ENCODE measurements at regions not wholly inside any gene's neighbourhood (a gene's known extent, or its start where the extent isn't known, plus 50 kb on each side); places are given as distances from the start of the nearest gene placed in this dataset.
"Not testable (repeated sequence)": the region's sequence is repeated elsewhere in the genome, so short reads cannot be mapped to it uniquely, and the experiment has no call there.

DNA sequence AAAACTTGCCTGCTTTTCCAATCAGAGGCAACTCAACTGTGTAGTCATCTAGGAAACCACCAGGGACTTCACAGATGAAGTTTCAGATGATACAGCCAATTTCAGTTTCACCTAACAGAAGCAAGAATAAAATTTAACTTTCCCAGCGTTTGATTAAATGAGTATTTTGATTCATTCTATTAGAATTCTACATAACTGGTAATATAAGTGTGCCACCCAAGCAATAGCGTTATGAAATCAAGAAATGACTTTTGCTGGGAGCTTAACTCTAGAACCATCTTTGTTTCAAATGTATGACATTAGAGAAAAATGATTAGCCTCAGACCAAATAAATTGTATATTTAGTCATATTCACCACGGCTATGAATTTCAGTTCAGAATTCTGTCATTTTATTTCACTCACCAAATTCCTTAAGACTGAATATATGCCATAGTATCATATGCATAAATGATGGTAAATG is 239.3 kb downstream of the NRIP1 start:
- no peak for DNase-seq

DNA sequence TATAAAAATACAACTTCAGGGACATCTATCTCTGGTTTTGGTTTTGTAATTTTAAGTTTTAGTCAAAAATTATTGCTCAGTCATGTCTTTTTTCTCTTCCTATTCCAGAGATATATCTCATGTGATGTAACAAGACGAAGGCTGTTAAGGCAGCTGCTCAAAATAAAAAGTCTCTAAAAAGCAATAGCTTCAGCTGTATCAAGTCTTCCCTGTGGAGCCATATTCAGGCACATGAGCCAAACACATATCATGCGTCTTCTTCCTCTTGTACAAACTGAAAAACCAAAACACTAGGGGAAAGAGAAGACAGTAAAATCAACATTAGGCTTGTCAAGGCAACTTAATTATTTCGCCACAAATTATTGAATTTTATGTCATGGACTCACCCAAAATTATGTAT is 240.7 kb downstream of the NRIP1 start:
- no peak for DNase-seq

DNA sequence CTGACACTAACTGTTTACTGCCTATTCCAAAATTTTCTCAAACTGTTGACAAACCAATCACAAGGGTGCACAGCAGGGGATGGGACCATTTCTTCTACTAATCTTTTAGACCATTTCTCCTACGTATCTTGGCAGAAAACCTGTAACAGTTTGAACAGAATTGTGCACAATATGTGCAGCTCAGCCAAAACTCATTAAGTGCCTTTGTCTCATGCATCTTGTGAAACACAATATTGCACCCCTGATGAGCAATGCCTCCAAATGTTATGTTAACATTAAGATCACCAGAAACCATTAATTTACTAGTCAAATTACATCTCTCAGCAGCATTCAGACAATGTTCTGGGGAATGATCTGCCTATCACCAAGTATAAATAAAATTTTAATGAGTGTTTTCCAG is 247.5 kb downstream of the NRIP1 start:
- DNase-seq = no peak

GRCh38 chr21:14814991-14815390 is 249.8 kb downstream of the NRIP1 start:
- no peak for DNase-seq

- no peak for DNase-seq
These were observed 250.5 kb downstream of the NRIP1 start for GRCh38 chr21:14814282-14814681.

GRCh38 chr21:14804170-14804569 is 258.1 kb upstream of the SAMSN1 start:
- not testable (repeated sequence) for DNase-seq

- no peak for DNase-seq
These were observed 251.4 kb upstream of the SAMSN1 start for GRCh38 chr21:14797543-14797942.

GRCh38 chr21:14787312-14787711 is 241.2 kb upstream of the SAMSN1 start:
- no peak for DNase-seq

- no peak for DNase-seq
These were observed 239.6 kb upstream of the SAMSN1 start for GRCh38 chr21:14785679-14786078.

GRCh38 chr21:14773777-14774345 is 227.7 kb upstream of the SAMSN1 start:
- no peak for DNase-seq

GRCh38 chr21:14771593-14771992 is 225.5 kb upstream of the SAMSN1 start:
- DNase-seq = peak; percentile 9

DNA sequence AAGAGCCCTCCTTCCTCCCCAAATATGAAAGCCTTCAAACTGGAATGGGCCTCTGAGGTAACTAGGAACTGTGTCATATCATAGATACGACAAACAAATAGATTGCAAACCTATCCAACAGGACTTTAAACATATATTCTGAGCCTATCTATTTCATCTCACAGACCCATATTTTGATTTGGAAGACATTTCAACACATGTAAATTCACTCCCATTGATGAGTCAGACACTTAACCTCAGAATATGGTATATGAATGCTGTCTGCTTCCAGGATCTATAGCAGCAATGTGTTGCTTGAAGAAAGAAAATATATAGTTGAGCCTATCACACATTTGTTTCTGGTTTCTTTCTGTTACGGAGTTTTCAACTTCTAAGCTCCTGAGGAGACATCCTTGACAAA is 221.9 kb upstream of the SAMSN1 start:
- no peak for DNase-seq

- DNase-seq = no peak
These were observed 221.2 kb upstream of the SAMSN1 start for GRCh38 chr21:14767192-14767852.

DNA sequence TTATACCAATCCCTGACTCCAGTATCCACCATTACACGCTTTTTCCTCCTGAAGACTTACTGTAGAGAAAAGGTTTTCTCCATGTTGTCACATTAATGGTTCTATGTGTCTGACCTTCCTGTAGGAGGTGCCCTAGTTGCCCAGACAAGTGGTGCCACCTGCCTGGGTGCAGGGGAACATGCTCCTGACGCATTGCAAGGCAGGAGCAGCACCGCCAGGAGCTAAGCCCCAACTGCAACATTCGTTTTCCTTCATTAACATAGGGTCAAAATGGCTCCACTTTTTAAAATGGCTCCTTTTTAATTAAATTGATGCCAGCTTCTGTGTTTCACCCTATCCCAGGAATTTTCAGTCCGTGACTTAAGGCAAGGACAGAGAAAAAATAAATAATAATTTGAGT is 220.1 kb upstream of the SAMSN1 start:
- DNase-seq = no peak

GRCh38 chr21:14763695-14764064 is 217.6 kb upstream of the SAMSN1 start:
- DNase-seq = no peak

DNA sequence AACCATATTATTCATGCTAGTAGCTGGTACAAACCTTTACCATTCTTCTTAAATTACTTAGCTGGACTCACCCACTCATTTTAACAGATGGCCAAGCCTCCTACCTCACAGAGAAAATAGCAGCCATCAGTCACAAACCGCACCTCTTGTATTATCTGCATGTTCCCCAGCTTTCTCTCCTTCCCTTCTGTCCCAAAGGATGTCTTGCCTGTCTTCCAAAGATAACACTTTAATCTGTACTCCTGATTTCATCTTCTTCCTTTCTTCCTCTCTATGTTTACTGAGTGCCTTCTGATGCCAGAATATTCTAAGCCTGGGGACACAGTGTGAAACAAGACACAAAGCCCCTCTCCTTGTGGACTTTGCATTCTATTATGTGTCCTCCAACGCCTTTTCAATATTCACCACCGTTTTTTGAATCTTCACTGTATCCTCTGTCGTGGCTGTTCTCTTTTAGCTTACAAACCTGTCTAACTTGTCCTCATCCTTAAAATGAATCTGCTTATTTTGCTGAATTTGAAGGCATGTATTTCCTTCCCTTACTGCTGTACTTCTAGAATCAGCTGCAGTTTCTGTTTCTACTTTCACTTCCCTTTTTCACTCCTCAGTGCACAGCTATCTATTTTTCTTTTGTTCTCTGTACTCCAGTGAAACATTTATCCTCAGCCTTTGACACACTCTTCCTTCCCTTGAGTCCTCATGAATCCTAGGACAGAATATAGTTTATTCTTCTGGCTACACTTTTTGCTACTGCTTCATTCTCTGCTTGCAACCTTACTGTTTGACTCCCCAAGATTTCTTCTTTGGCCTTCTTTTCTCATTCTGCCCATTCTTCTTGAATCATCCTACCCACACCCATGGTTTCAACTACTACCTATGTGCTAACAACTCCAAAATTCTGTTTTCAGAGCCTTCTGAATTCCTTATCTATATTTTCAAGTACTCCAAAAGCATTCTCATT is 216.9 kb upstream of the SAMSN1 start:
- peak; percentile 40 for DNase-seq

GRCh38 chr21:14762327-14762726 is 216.2 kb upstream of the SAMSN1 start:
- no peak for DNase-seq

DNA sequence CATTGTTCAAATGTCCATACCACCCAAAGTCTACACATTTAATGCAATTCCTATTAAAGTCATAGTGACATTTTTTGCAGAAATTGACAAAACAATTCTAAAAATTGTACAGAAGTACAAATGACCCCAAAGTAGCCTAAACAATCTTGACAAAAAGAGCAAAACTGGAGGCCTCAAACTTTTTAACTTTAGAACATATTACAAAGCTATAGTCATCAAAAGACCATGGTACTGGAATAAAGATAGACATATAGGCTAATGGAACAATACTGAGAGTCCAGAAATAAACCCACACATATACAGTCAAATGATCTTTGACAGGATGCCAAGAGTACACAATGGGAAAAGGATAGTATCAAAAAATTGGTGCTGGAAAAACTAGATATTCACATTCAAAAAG is 213.2 kb upstream of the SAMSN1 start:
- DNase-seq = no peak

GRCh38 chr21:14758849-14759248 is 212.7 kb upstream of the SAMSN1 start:
- DNase-seq = no peak

DNA sequence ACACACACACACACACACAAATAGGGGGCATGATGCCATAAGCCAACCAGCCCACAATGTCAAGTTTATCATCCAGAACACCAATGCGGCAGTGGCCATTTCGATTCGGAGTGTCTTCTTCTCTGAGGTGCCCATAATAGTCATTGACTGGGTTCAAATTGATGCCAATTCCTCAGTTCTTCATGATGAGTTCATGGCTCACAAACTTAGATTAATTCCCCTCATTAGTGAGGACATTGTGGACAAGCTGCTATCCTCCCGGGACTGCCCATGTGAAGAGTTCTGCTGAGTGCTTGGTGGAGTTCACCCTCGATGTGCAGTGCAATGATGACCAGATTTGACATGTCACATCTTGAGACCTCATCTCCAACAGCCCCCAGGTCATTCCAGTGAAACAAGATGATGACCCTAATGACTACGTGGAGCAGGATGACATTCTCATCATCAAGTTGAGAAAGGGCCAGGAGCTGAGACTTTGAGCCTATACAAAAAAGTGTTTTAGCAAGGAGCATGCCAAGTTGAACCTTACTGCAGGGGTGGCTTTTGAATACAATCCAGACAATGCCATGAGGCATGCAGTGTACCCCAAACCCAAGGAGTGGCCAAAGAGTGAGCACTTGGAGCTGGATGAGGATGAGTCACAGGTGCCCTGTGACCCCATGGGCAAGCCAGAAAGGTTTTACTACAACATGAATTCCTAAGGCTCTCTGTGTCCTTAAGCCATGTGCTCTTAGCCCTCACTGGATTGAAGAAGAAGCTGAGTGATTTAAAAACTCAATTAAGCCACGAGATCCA is 211.6 kb upstream of the SAMSN1 start:
- no peak for DNase-seq

- DNase-seq = no peak
These were observed 209.0 kb upstream of the SAMSN1 start for GRCh38 chr21:14755086-14755485.

- no peak for DNase-seq
These were observed 208.6 kb upstream of the SAMSN1 start for GRCh38 chr21:14754682-14755081.

DNA sequence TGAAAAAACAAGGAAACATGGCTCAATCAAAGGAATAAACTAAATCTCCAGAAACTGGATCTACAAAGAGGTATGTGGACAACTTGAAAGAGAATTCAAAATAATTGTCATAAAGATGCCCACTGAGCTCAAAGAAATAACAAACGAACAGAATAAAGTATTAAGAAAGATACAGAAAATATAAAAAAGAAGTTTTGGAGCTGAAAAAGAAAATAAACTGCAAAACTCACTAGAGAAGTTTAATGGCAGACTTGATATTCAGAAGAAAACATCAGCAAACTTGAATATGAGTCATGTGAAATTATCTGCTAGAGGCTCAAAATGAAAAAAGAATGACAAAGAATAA is 208.1 kb upstream of the SAMSN1 start:
- DNase-seq = no peak
